Stimulated activated CD4-positive, alpha-beta T cell treated with anti-CD3 and anti-CD28 coated beads, Interleukin-4, amount 100 ng/mL, for 24 hours (primary cell): ENCODE measurements at regions not wholly inside any gene's neighbourhood (a gene's known extent, or its start where the extent isn't known, plus 50 kb on each side); places are given as distances from the start of the nearest gene placed in this dataset.
"Not testable (repeated sequence)": the region's sequence is repeated elsewhere in the genome, so short reads cannot be mapped to it uniquely, and the experiment has no call there.

Experiments used
- DNase-seq: peaks from one replicate; pipeline ENCODE4 v3.0.0-alpha.2; 2020

- no peak for DNase-seq
These were observed 129.1 kb upstream of the RAB4A start for GRCh38 chr1:229141689-229142377.

- no peak for DNase-seq
These were observed 128.4 kb upstream of the RAB4A start for GRCh38 chr1:229142471-229142870.

- DNase-seq: no peak
These were observed 124.3 kb upstream of the RAB4A start for GRCh38 chr1:229146647-229147046.

GRCh38 chr1:229147072-229147471 is 123.8 kb upstream of the RAB4A start:
- no peak for DNase-seq

- no peak for DNase-seq
These were observed 122.8 kb upstream of the RAB4A start for GRCh38 chr1:229148041-229148671.

- no peak for DNase-seq
These were observed 122.2 kb upstream of the RAB4A start for GRCh38 chr1:229148743-229149142.

GRCh38 chr1:229149435-229149834 is 121.5 kb upstream of the RAB4A start:
- DNase-seq: no peak

GRCh38 chr1:229150518-229150917 is 120.4 kb upstream of the RAB4A start:
- no peak for DNase-seq

GRCh38 chr1:229151412-229151811 is 119.5 kb upstream of the RAB4A start:
- not testable (repeated sequence) for DNase-seq

GRCh38 chr1:229152311-229152710 is 118.6 kb upstream of the RAB4A start:
- DNase-seq: no peak

GRCh38 chr1:229153955-229154548 is 116.9 kb upstream of the RAB4A start:
- no peak for DNase-seq

- no peak for DNase-seq
These were observed 116.1 kb upstream of the RAB4A start for GRCh38 chr1:229154811-229155210.

GRCh38 chr1:229155472-229155871 is 115.4 kb upstream of the RAB4A start:
- DNase-seq: peak; percentile 15

GRCh38 chr1:229156872-229157271 is 114.0 kb upstream of the RAB4A start:
- no peak for DNase-seq

GRCh38 chr1:229157480-229157879 is 113.4 kb upstream of the RAB4A start:
- no peak for DNase-seq

GRCh38 chr1:229158341-229158921 is 112.5 kb upstream of the RAB4A start:
- DNase-seq: no peak

GRCh38 chr1:229158927-229159326 is 112.0 kb upstream of the RAB4A start:
- DNase-seq: no peak

GRCh38 chr1:229159668-229160544 is 111.0 kb upstream of the RAB4A start:
- DNase-seq: no peak

GRCh38 chr1:229161740-229162139 is 109.2 kb upstream of the RAB4A start:
- no peak for DNase-seq

GRCh38 chr1:229162825-229163515 is 107.9 kb upstream of the RAB4A start:
- DNase-seq: no peak

GRCh38 chr1:229164348-229164747 is 106.6 kb upstream of the RAB4A start:
- no peak for DNase-seq
